Coronary artery (tissue), 2 donors: ENCODE measurements at regions not wholly inside any gene's neighbourhood (a gene's known extent, or its start where the extent isn't known, plus 50 kb on each side); places are given as distances from the start of the nearest gene placed in this dataset.
A peak's percentile ranks its signal among the peaks of the same experiment; 100 is the strongest.

Source experiments
- DNase-seq: peaks from one replicate; pipeline ENCODE4 v3.0.0-alpha.2; 2017; ENCODE audit warnings: low spot score
- H3K27ac ChIP-seq, 2 donors: fragments of 200-600 bp; sonication (generic); one replicate each; pipeline ENCODE4 v1.5.1; 2016 to 2019
- H3K4me3 ChIP-seq: fragments of 200-600 bp; sonication (generic); 2 replicates; pipeline ENCODE4 v1.5.1; 2016; ENCODE audit warnings: mild to moderate bottlenecking, moderate library complexity
- CTCF ChIP-seq: fragments of 200-600 bp; sonication (generic); IDR thresholded peaks from one replicate; pipeline ENCODE4 v1.5.1; 2019; ENCODE audit warnings: antibody characterized with exemption

- Histone ChIP-seq H3K4me3 (no peak overlapping the region), H3K27ac (no peak overlapping the region)
- TF ChIP-seq CTCF: no peak
- no peak for DNase-seq
Measured at GRCh38 chr2:144715992-144716391, 196.1 kb upstream of the ZEB2 start.

GRCh38 chr2:144713410-144713809, 193.5 kb upstream of the ZEB2 start:
- no peak for DNase-seq
- Histone ChIP-seq H3K4me3 (no peak overlapping the region), H3K27ac (no peak overlapping the region)
- TF ChIP-seq CTCF: no peak

- no peak for DNase-seq
- TF ChIP-seq CTCF: no peak
- peak overlapping the region in 1 of 2 donors; percentile 61 for H3K27ac ChIP-seq
Measured at GRCh38 chr2:144712550-144712940, 192.6 kb upstream of the ZEB2 start.

GRCh38 chr2:144711630-144712549, 192.0 kb upstream of the ZEB2 start:
- DNase-seq: no peak
- TF ChIP-seq CTCF: no peak
- Histone ChIP-seq H3K4me3 (no peak overlapping the region), H3K27ac (peak overlapping the region; percentile 34 to 61)

More at GRCh38 chr2:144712550-144712940, 192.6 kb upstream of the ZEB2 start:
- no peak overlapping the region for H3K4me3 ChIP-seq

- DNase-seq: no peak
- TF ChIP-seq CTCF: no peak
- H3K27ac ChIP-seq: peak overlapping the region; percentile 34 to 61
- H3K4me3 ChIP-seq: no peak overlapping the region
Measured at GRCh38 chr2:144711084-144711483, 191.2 kb upstream of the ZEB2 start.

- Histone ChIP-seq H3K27ac (no peak overlapping the region), H3K4me3 (no peak overlapping the region)
- no peak for TF ChIP-seq CTCF
- DNase-seq: no peak
Measured at GRCh38 chr2:144708626-144709025, 188.7 kb upstream of the ZEB2 start.
